ENCODE measurements at regions not wholly inside any gene's neighbourhood (a gene's known extent, or its start where the extent isn't known, plus 50 kb on each side); places are given as distances from the start of the nearest gene placed in this dataset.
"Not testable (repeated sequence)": the region's sequence is repeated elsewhere in the genome, so short reads cannot be mapped to it uniquely, and the experiment has no call there.

DNA sequence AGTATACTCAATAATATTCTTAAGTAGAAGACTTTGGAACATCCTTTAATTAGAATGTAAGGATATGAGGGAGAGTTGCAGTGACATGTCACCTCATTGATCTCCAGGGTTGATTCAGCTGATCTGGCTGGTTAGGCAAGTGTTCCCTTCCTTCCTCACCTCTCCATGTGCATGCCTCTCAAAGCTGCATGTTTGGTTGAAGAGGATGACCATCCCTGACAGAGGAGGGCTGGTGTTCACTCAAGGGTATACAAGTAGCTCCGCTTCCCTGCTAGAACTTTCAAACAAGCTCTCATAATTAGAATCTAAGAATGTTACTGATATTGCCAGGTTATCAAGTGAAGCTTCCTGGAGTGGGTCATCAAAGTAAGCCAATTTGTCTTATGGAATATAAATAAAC is 341.1 kb upstream of the FLRT2 start:
- H2BK5ac ChIP-seq (ENCODE audit: low read depth, low read length, poor library complexity): no peak overlapping the region
- no peaks in the 10 kb centered on the region for H3K79me2 ChIP-seq (ENCODE audit: control insufficient read depth, insufficient read depth, low read length, poor library complexity)
- no peak overlapping the region for H3K4ac ChIP-seq (ENCODE audit: low read depth, low read length)
- no peak overlapping the region for H3K18ac ChIP-seq (ENCODE audit: low read length)
- H4K8ac ChIP-seq (ENCODE audit: low read depth, low read length): no peak overlapping the region
- no CpG with 5 or more reads among the region's 1 CpG for WGBS (ENCODE audit: extremely low coverage, insufficient coverage, insufficient read length)
- H3K36me3 ChIP-seq (ENCODE audit: control insufficient read depth in 1 of 2, insufficient read depth in 2 of 2, low read length in 2 of 2): no peaks in the 10 kb centered on the region
- H4K12ac ChIP-seq (ENCODE audit: low read depth, low read length): no peak overlapping the region
- no peak overlapping the region for H2AK5ac ChIP-seq (ENCODE audit: low read length)
- no peak overlapping the region for H3K27ac ChIP-seq (ENCODE audit: low read depth, low read length)
- no peak overlapping the region for H4K91ac ChIP-seq (ENCODE audit: low read depth, low read length)
- no peak for DNase-seq
- no peak overlapping the region for H3K4me2 ChIP-seq (ENCODE audit: low read length)
- no peak overlapping the region for H3K14ac ChIP-seq (ENCODE audit: low read length)
- no peak overlapping the region for H3K9ac ChIP-seq (ENCODE audit: low read length)
- H3K79me1 ChIP-seq (ENCODE audit: low read length): no peaks in the 10 kb centered on the region
- H3K23ac ChIP-seq (ENCODE audit: low read length): no peak overlapping the region
- H3K9me3 ChIP-seq (ENCODE audit: insufficient read depth, low read depth, low read length): no peaks in the 10 kb centered on the region
- no peak overlapping the region for H2AFZ ChIP-seq (ENCODE audit: insufficient read depth, low read length, poor library complexity)
- no peak overlapping the region for H2BK12ac ChIP-seq (ENCODE audit: low read length)
- H3K27me3 ChIP-seq (ENCODE audit: insufficient read depth, low read length): no peaks in the 10 kb centered on the region
- H3K4me3 ChIP-seq (ENCODE audit: low read depth, low read length): no peak overlapping the region
- no peaks in the 10 kb centered on the region for H3K4me1 ChIP-seq (ENCODE audit: control insufficient read depth in 1 of 2, insufficient read depth in 2 of 2, low read length in 2 of 2)
- H2BK120ac ChIP-seq (ENCODE audit: insufficient read depth, low read length, poor library complexity): no peak overlapping the region

DNA sequence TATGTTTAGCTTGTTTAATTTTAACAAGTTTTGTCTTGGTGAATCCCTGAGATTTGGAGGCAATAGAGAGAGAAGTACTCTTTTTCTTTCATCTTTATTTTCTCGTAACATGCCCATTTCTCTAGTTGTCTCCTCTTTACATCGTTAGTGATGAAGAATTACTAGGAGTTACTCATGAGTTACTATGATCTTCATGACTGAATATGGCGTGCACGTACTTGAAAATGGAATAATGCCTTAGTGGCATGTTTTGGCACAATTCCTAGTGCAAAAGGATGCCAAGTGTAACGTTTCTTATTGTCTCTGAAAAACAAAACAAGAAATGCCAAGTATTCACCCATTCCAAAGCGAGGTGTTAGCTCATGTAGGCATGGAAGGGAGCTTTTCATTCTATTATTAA is 340.7 kb upstream of the FLRT2 start:
- not testable (repeated sequence) for H3K4me2 ChIP-seq (ENCODE audit: low read length); H4K12ac ChIP-seq (ENCODE audit: low read depth, low read length); H2BK120ac ChIP-seq (ENCODE audit: insufficient read depth, low read length, poor library complexity); H3K23ac ChIP-seq (ENCODE audit: low read length); H2AFZ ChIP-seq (ENCODE audit: insufficient read depth, low read length, poor library complexity); H3K79me2 ChIP-seq (ENCODE audit: control insufficient read depth, insufficient read depth, low read length, poor library complexity); H3K9me3 ChIP-seq (ENCODE audit: insufficient read depth, low read depth, low read length); DNase-seq; H3K27me3 ChIP-seq (ENCODE audit: insufficient read depth, low read length); H3K36me3 ChIP-seq (ENCODE audit: control insufficient read depth in 1 of 2, insufficient read depth in 2 of 2, low read length in 2 of 2); H3K79me1 ChIP-seq (ENCODE audit: low read length); H2BK12ac ChIP-seq (ENCODE audit: low read length); H2AK5ac ChIP-seq (ENCODE audit: low read length); H3K27ac ChIP-seq (ENCODE audit: low read depth, low read length); H3K18ac ChIP-seq (ENCODE audit: low read length); H3K4me1 ChIP-seq (ENCODE audit: control insufficient read depth in 1 of 2, insufficient read depth in 2 of 2, low read length in 2 of 2); H3K4ac ChIP-seq (ENCODE audit: low read depth, low read length); H3K9ac ChIP-seq (ENCODE audit: low read length); H3K4me3 ChIP-seq (ENCODE audit: low read depth, low read length); H4K91ac ChIP-seq (ENCODE audit: low read depth, low read length); H2BK5ac ChIP-seq (ENCODE audit: low read depth, low read length, poor library complexity); H3K14ac ChIP-seq (ENCODE audit: low read length); H4K8ac ChIP-seq (ENCODE audit: low read depth, low read length)
- WGBS (ENCODE audit: extremely low coverage, insufficient coverage, insufficient read length): no CpG with 5 or more reads among the region's 6 CpGs

DNA sequence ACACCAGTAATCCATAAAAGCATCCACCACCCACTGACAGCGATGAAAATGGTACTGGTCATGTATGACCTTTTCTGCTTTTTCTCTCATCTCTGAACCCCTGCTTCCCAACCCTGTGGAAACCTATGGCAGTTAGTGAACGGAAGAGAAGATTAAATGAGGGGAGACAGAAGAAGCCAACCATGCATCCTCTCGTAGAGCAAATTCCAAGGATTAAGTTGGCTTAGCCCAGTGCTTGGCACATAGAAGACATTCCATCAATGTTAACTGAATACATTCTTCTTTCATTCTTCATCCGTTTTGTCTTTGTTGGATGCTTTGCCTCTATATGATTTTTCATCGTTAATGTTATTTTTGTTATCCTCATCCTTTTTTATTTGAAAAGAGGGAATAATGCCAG is 339.7 kb upstream of the FLRT2 start:
- Histone ChIP-seq H2BK12ac (ENCODE audit: low read length) (no peak overlapping the region), H3K9ac (ENCODE audit: low read length) (no peak overlapping the region), H3K79me1 (ENCODE audit: low read length) (no peaks in the 10 kb centered on the region), H4K91ac (ENCODE audit: low read depth, low read length) (no peak overlapping the region), H3K4me2 (ENCODE audit: low read length) (no peak overlapping the region), H3K9me3 (ENCODE audit: insufficient read depth, low read depth, low read length) (no peaks in the 10 kb centered on the region), H3K18ac (ENCODE audit: low read length) (no peak overlapping the region), H3K4ac (ENCODE audit: low read depth, low read length) (no peak overlapping the region), H4K8ac (ENCODE audit: low read depth, low read length) (no peak overlapping the region), H3K4me3 (ENCODE audit: low read depth, low read length) (no peak overlapping the region), H3K23ac (ENCODE audit: low read length) (no peak overlapping the region), H3K4me1 (ENCODE audit: control insufficient read depth in 1 of 2, insufficient read depth in 2 of 2, low read length in 2 of 2) (no peaks in the 10 kb centered on the region), H2BK5ac (ENCODE audit: low read depth, low read length, poor library complexity) (no peak overlapping the region), H3K27ac (ENCODE audit: low read depth, low read length) (no peak overlapping the region), H3K14ac (ENCODE audit: low read length) (no peak overlapping the region), H2AK5ac (ENCODE audit: low read length) (no peak overlapping the region), H3K79me2 (ENCODE audit: control insufficient read depth, insufficient read depth, low read length, poor library complexity) (no peaks in the 10 kb centered on the region), H4K12ac (ENCODE audit: low read depth, low read length) (no peak overlapping the region), H3K27me3 (ENCODE audit: insufficient read depth, low read length) (no peaks in the 10 kb centered on the region), H2AFZ (ENCODE audit: insufficient read depth, low read length, poor library complexity) (no peak overlapping the region), H2BK120ac (ENCODE audit: insufficient read depth, low read length, poor library complexity) (no peak overlapping the region), H3K36me3 (ENCODE audit: control insufficient read depth in 1 of 2, insufficient read depth in 2 of 2, low read length in 2 of 2) (no peaks in the 10 kb centered on the region)
- DNase-seq: no peak
- no CpG with 5 or more reads among the region's 5 CpGs for WGBS (ENCODE audit: extremely low coverage, insufficient coverage, insufficient read length)

DNA sequence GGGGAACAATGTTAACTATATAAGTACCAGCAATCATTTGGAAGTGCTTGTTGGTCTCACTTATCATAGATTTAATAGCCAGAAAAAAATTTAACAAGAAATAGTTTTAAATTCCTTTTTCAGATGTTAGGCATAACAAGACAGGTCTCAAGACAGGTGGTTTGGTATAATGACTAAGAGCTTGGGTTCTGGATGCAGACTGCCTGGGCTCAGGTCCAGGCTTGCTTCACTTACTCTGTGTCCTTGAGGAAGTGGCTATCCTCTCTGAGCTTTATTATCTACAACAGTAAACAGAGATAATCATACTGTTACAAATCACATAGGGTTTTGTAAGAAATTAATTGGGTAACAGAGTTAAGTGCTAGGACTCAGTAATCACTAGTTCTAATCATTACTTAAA is 338.0 kb upstream of the FLRT2 start:
- Histone ChIP-seq H3K27me3 (ENCODE audit: insufficient read depth, low read length) (no peaks in the 10 kb centered on the region), H3K27ac (ENCODE audit: low read depth, low read length) (no peak overlapping the region), H4K8ac (ENCODE audit: low read depth, low read length) (no peak overlapping the region), H3K79me2 (ENCODE audit: control insufficient read depth, insufficient read depth, low read length, poor library complexity) (no peaks in the 10 kb centered on the region), H3K36me3 (ENCODE audit: control insufficient read depth in 1 of 2, insufficient read depth in 2 of 2, low read length in 2 of 2) (no peaks in the 10 kb centered on the region), H3K9me3 (ENCODE audit: insufficient read depth, low read depth, low read length) (no peaks in the 10 kb centered on the region), H2BK5ac (ENCODE audit: low read depth, low read length, poor library complexity) (no peak overlapping the region), H3K4ac (ENCODE audit: low read depth, low read length) (no peak overlapping the region), H4K91ac (ENCODE audit: low read depth, low read length) (no peak overlapping the region), H2BK120ac (ENCODE audit: insufficient read depth, low read length, poor library complexity) (no peak overlapping the region), H3K9ac (ENCODE audit: low read length) (no peak overlapping the region), H2BK12ac (ENCODE audit: low read length) (no peak overlapping the region), H3K4me3 (ENCODE audit: low read depth, low read length) (no peak overlapping the region), H3K4me2 (ENCODE audit: low read length) (no peak overlapping the region), H3K18ac (ENCODE audit: low read length) (no peak overlapping the region), H3K14ac (ENCODE audit: low read length) (no peak overlapping the region), H3K4me1 (ENCODE audit: control insufficient read depth in 1 of 2, insufficient read depth in 2 of 2, low read length in 2 of 2) (no peaks in the 10 kb centered on the region), H3K23ac (ENCODE audit: low read length) (no peak overlapping the region), H2AK5ac (ENCODE audit: low read length) (no peak overlapping the region), H4K12ac (ENCODE audit: low read depth, low read length) (no peak overlapping the region), H3K79me1 (ENCODE audit: low read length) (no peaks in the 10 kb centered on the region), H2AFZ (ENCODE audit: insufficient read depth, low read length, poor library complexity) (no peak overlapping the region)
- no peak for DNase-seq
